GM19438 (cell line): ENCODE measurements at regions not wholly inside any gene's neighbourhood (a gene's known extent, or its start where the extent isn't known, plus 50 kb on each side); places are given as distances from the start of the nearest gene placed in this dataset.
"Not testable (repeated sequence)": the region's sequence is repeated elsewhere in the genome, so short reads cannot be mapped to it uniquely, and the experiment has no call there.

Source experiments
- ATAC-seq: cut with Tn5 transposase; IDR thresholded peaks from one replicate; pipeline ENCODE4 v1.9.1; 2021; ENCODE audit warnings: low read depth; ENCODE audit not compliant: unreplicated experiment

DNA sequence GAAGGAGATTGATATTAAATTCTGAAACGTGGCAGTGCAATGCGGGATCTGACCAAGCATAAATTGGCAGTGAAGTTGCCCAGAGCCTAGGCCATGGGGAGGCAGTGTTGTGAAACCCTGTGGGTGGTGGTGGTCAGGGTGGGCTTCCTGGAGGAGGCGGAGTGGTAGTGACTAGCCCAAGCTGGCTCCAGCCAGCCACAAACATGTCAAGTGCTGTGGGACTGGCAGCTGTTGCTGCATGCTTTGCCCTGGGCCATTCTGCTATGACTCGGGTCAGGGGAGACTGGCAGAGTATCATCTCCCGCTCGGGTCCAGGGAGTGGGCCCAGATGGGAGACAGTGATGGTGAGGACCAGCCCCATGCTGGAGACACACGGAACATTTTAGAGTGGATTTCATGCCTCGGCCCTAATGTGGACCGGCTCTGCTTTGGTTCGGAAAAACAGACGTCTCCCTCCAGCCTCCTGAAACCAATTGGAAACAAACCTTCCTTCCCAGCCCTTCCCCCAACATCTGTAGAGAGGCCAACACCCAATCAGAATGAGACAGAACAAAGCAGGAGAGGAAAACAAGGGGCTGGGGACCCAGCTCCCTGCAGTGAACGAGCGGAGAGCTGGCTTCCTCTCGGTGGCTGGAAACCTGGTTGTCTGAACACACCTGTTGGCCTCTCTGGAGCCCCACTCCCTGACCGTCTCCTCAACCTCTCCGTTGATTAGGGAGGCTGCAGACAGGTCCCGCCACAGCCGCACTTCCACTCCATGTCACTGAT lies 58.2 kb downstream of the TMEM270 start:
- ATAC-seq, result no peak

DNA sequence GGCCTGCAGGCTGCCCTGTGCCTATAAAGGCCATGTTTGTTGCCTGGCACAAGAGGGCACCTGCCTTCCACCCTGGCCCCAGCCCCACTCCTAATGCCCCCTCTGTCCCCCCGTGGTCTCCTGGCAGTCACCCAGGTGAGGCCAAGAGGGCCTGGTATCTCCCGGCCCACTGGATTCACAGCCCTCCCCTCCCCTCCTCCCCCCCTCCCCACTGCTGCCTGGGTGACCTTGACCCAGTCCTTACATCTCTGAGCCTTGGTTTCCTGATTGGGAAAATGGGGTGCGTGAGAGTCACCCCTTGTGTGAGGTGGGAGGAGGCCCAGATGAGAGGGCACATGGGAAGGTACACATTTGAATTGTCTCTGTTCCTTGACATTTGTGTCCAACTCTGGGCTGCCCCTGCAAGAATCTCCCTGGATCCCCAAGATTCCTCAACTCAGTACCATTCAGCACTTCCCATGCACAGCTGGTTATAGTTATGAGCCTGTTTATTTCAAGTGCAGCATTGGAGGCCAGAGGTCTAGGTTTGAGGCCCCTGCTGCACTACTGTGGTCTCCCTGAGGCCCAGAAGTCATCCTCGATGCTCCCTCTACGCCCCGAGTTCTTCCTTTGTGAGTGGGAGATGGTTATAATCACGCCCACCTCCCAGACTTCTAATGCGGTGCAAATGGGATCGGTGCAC lies 58.9 kb downstream of the TMEM270 start:
- no peak for ATAC-seq

DNA sequence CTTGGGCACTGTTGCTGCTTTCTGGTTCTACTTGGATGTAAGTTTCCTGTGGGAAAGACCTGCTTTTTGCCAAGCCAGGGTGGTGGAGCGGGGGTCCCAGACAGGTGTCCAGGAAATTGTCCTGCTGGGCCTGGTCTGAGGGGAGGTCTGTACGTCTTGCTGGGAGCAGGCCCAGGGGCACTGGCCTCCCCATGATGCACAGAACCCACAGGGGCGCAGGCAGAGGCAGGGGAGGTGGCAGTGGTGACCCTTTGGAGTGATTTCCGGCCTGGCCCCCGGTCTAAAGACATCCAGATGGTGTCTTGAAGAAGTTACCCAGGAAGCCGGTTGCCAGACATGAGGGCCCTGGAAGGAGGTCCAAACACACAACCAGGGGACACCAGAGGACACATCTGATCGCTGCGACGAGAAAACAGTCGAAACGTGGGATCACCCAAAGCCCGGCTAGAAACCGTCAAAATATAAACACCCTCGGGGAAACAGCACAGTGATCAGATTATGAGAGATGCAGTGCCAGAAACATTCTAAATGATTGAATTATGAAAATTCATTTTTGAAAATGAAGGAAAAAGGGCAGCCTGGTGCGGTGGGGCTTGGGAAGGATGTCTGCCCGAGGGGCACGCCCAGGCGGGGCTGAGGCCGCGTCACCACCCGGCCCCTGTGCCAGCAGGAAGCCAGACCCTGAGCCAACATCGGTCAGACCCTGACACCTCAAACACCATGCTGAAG lies 59.6 kb downstream of the TMEM270 start:
- ATAC-seq, result no peak

DNA sequence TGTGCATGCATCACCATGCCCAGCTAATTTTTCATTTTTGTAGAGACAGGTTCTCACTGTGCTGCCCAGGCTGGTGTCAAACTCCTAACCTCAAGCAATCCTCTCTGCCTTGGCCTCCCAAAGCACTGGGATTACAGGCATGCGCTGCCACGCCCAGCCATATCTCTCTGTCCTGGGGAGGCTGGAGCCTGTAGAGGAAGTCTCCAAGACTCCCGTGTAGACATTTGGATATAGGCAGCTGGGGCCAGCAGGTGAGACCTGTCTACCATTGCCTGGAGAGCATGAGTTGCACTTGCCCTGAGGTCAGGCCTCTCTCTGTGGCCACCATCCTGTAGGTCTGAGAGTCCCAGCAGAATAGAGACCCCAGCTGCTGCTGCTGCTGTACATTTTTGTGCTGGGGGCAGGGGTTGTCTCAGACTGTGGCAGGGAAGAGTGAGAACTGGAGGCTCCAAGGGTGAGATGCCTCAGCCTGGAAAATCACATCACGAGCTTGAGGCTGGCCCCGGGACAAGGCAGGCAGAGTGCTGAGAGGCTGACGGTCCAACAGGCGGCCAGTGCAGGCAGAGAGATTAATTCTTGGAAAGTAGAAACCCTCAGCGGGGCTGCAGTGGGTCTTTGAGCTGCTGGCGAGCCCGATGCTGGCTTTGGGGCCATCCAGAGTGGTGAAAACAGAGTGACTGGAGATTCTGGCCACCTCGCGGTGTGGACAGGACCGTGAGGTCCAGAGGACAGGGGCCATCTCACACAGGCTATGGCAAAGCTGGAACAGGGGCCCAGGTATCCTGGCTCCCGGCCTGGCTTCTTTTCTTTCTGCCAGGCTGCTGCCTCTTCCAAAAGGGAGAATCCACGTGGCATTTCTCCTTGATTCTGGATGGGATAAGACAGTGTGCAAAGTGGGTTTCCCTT lies 60.9 kb downstream of the TMEM270 start:
- ATAC-seq, result no peak

DNA sequence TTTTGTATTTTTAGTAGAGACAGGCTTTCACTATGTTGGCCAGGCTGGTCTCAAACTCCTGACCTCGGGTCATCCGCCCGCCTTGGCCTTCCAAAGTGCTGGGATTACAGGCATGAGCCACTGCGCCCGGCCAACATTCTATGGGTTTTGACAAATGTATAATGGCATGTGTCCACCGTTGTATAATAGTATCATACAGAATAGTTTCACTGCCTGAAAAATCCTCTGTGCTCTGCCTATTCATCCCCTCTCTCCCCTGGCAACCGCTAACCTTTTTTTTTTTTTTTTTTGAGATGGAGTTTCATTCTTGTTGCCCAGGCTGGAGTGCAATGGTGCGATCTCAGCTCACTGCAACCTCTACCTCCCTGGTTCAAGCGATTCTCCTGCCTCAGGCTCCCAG lies 67.7 kb downstream of the TMEM270 start:
- not testable (repeated sequence) for ATAC-seq

DNA sequence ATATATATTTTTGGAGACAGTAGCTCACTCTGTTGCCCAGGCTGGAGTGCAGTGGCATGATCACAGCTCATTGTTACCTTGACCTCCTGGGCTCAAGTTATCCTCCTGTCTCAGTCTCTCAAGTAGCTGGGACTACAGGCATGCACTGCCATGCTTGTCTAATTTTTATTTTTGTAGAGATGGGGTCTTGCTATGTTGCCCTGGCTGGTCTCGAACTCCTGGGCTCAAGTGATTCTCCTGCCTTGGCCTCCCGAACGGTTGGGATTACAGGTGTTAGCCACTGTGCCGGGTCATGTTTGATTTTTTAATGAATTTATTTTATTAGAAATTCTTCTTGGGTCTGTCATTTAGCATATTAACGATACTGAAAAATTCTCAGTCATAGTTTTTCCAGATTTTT lies 70.5 kb downstream of the TMEM270 start:
- ATAC-seq, result no peak

DNA sequence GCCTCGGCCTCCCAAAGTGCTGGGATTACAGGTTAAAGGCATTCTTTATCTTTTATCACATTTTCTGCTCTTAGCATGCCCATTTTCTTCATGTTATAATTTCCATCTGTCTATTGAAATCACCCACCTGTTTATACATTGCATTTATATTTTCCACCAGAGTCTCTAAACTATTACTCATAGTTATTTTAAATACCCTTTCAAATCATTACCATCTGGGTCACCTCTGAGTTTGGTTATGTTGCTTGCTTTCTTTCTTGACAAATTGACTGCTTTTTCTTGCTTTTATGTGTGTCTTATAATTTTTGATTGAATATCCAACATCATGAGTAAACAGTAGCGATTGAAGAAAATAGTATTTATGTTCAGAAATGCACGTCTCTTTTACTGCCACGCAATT lies 71.4 kb downstream of the TMEM270 start:
- ATAC-seq, result no peak

DNA sequence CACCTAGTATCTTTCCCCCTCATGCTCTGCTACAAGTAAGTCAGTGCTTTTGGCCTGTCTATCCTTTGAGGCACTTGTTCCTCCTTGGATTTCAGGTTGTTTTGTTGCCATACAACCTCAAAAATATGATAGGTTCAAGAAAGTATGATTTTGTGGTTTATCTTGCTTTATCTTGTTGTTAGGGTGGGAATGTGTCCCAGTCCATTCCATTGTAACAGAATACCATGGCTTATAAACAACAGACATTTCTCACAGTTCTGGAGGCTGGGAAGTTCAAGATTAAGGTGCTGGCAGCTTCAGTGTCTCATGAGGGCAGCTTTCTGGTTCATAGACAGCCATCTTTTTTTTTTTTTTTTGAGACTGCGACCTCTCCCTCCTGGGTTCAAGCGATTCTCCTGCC lies 72.1 kb downstream of the TMEM270 start:
- ATAC-seq, result no peak

DNA sequence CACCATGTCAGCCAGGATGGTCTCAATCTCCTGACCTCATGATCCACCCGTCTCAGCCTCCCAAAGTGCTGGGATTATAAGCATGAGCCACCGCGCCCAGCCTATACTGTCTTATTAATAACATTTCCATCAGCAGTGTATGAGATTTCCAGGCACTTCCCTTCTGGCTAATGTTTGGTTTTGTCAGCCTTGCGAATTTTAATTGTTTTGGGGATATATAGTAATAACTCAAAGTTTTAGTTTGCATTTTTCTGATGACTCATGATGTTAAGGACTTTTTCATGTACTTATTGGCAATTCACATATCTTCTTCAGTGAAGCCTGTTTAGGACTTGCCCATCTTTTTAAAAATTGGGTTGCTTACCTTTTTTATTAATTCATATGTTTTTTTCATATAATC lies 76.0 kb downstream of the TMEM270 start:
- ATAC-seq, result no peak

DNA sequence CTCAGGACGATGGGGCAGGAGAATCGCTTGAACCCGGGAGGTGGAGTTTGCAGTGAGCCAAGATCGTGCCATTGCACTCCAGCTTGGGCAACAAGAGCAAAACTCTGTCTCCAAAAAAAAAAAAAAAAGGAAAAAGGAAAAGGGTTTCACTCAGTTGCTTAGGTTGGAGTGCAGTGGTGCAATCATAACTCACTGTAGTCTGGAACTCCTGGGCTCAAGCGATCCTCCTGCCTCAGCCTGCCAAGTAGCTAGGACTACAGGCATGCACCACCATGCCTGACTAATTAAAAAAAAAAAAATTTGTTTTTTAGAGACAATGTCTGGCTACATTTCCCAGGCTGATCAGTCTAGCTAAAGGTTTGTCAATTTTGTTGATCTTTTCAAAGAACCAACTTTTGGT lies 76.7 kb downstream of the TMEM270 start:
- ATAC-seq, result not testable (repeated sequence)

DNA sequence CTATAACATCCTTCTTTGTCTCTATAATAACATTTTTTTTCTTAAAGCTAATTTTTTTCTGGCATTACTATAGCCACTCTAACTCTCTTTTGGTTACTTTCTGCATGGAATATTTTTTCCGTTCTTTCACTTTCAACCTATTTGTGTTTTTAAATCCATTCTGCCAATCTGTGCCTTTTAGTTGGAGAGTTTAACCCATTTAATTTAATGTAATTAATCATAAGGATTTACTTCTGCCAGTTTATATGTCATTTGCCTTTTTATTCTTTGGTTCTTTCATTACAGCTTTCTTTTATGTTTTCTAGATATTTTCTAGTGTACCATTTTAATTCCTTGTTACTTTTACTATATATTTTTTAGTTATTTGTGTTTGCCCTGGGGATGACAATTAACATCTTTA lies 78.6 kb downstream of the TMEM270 start:
- ATAC-seq, result no peak

DNA sequence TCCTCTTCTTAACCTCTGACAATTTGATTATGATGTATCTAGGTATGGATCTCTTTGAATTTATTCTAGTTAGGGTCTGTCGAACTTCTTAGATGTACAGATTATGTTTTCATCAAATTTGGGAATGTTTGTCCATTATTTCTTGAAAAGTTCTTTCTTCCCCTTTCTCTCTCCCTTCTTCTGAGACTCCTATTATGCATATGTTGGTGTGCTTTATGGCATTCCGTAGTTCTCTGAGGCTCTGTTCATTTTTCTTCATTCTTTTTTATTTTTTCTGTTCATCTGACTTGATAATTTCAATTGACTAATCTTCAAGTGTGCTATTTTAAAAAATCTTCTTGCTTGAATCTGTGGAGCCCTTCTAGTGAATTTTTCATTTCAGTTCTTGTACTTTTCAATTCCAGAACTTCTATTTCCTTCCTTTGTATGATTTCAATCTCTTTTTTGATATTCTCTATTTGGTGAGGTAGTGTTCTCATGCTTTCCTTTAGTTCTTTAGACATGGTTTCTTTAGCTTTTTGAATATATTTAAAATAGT lies 79.8 kb downstream of the TMEM270 start:
- ATAC-seq, result no peak

DNA sequence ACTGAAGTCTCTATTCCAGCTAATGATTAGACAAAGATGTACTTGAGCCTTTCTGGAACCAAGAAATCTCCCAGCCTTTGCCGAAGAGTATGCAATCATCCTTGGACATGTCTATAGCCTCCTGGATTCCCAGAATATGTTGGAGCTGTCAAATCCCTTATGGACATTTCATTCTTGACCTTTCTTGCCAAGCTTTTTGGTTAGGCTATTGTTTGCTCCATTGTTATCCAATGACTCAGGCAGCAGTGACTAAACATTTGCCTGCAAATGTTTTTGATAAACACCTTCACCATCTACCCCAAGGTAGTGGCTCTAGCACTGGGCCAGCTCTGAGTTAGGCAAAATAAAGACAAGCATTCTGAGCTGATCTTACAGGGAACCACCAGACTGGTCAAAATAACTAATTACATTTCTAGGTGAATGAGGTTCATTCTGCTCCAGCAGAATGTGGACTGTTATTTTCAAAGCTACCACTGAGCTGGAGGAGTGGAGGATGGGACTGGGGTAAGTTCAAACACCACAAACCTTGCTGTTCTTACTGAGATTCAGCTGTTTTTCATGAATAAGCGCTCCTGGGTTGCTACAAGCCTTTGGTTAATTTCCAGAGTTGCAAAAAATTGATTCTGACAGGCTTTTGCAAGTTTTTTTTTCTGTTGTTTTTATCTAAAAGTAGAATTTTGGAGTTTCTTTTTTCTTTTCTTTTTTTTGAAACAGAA lies 81.0 kb downstream of the TMEM270 start:
- ATAC-seq, result no peak

DNA sequence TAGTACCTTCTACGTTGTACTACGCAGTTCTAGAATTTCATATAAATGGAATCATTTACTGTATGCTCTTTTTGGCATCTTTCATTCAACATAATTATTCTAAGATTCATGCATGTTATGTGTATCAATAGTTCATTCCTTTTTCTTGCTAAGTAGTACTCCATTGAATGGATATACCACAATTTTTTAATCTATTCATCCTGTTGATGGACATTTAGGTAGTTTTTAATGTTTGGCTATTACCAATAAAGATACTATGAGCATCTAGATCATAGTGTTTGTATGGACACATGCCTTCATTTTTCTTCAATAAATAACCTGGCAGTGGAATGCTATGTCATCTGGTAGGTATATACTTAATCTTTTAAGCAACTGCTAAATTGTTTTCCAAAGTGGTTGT lies 83.0 kb upstream of the ELN start:
- no peak for ATAC-seq

DNA sequence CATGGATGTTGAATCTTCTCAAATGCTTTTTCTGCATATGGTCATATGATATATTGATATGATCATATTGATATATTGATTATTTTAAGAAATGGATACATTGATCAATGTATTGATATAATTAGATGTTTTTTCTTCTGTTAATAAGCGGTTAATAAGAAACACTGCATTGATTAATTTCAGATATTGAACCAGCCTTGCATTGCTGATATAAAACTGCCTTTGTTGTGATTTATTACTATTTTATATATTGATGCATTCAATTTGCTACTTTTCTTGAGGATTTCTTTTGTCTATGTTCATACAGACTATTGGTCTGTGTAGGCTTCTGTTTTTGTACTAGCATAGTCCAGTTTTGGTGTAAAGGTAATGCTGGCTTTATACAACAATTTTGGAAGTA lies 79.7 kb upstream of the ELN start:
- ATAC-seq, result no peak

DNA sequence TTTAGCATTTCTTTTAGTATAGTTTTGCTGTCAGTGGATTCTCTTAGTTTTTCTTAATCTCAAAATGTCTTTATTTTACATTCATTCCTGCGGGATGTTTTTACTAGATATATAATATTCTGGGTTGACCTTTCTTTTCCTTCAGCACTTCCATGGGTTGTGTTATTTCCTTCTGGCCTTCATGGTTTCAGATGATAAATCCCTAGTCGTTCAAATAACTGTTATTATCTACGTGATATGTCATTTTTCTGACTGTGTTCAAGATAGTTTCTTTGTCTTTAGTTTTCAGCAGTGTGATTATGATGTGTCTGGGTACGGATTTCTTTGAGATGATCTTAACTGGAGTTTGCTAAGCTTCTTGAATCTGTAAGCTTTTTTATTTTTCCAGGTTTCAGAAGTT lies 75.7 kb upstream of the ELN start:
- ATAC-seq, result no peak

DNA sequence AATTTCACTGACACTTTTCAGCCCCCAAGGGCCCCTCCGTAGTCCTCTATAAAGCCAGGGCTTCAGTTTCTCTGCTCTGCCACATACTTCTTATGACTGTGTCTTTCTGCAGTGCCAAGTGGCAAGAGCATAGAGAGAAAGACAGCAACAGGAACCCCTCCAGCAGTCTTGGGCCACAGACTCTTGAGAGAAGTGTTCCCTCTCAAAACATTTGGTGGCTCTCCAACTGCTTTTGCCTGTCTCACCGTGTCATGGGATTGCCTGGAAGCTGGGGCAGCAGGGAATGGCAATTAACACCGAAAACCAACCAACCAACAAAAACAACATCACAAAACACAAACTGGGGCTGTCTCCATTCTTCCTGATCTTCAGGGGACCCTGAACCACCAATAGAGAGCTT lies 73.8 kb upstream of the ELN start:
- no peak for ATAC-seq

DNA sequence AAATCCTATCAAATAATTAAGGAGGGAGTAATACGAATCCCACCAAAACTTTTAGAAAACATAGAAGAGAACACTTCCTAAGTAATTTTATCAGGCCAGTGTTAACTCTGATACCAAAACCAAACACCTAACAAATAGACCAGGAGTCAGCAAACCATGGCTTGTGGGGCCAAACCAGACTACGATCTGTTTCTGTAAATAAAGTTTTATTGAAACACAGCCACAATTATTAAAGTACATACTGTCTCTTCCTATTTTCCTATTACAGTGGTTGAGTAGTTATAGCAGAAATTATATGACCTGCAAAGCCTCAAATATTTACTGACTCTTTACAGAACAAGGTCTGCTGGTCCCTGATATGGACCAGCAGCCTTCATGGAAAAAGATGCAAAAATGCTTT lies 73.1 kb upstream of the ELN start:
- no peak for ATAC-seq

DNA sequence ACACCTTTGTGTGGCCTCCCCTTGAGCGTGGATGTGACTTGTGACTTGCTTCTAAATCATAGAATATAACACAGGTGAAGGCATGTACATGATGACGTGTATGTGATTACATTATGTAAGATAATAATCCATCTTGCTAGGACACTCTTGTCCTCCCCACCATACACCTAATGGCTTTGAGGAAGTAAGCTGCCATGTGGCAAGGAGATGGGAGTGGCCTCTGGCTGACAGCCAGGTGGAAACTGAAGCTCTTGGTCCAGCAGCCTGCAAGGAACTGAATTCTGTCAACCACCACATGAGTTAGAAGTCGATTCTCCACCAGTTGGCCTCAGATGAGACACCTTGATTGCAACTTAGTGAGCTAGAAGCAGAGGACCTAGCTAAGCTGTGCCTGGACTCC lies 67.4 kb upstream of the ELN start:
- ATAC-seq, result no peak

DNA sequence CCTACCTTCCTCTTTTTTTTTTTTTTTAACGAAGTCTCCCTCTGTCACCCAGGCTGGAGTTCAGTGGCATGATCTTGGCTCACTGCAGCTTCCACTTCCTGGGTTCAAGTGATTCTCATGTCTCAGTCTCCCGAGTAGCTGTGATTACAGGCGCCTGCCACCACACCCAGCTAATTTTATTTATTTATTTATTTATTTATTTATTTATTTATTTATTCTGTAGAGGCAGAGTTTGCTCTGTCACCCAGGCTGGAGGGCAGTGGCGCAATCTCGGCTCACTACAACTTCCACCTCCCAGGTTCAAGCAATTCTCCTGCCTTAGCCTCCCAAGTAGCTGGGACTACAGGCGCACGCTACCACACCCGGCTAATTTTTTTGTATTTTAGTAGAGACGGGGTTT lies 66.0 kb upstream of the ELN start:
- not testable (repeated sequence) for ATAC-seq
